Esophagus squamous epithelium (tissue), 5 donors: ENCODE measurements at regions not wholly inside any gene's neighbourhood (a gene's known extent, or its start where the extent isn't known, plus 50 kb on each side); places are given as distances from the start of the nearest gene placed in this dataset.

Experiments used
- DNase-seq: peaks from one replicate; lab custom pipeline; 2025; lab: John Stamatoyannopoulos, UW
- H3K27ac ChIP-seq, 4 donors: fragments of 200-600 bp; sonication (generic); one replicate each; pipeline ENCODE4 v1.5.1; 2016 to 2019; ENCODE audit warnings: mild to moderate bottlenecking in 1 of 4
- H3K27me3 ChIP-seq, 4 donors: fragments of 200-600 bp; sonication (generic); 1 replicate in 3 of 4; 2 replicates in 1 of 4; pipeline versions ENCODE4 v1.5.1 to v1.6.0; 2017 to 2021; ENCODE audit warnings: antibody characterized with exemption in 1 of 4
- H3K36me3 ChIP-seq, 3 donors: fragments of 200-600 bp; sonication (generic); one replicate each; pipeline ENCODE4 v1.5.1; 2016 to 2019
- H3K4me1 ChIP-seq, 3 donors: fragments of 200-600 bp; sonication (generic); one replicate each; pipeline ENCODE4 v1.5.1; 2017 to 2019
- H3K4me3 ChIP-seq, 4 donors: fragments of 200-600 bp; sonication (generic); 1 replicate in 3 of 4; 2 replicates in 1 of 4; pipeline ENCODE4 v1.5.1; 2016 to 2019; ENCODE audit warnings: mild to moderate bottlenecking in 2 of 4, moderate library complexity in 1 of 4
- H3K9me3 ChIP-seq, 3 donors: fragments of 200-600 bp; sonication (generic); one replicate each; pipeline ENCODE4 v1.5.1; 2016 to 2019
- POLR2A ChIP-seq, 4 donors: fragments of 450-650 bp; IDR thresholded peaks; one replicate each; pipeline ENCODE4 v1.6.1; 2017; ENCODE audit warnings: antibody characterized with exemption in 4 of 4, mild to moderate bottlenecking in 4 of 4, moderate library complexity in 3 of 4
- WGBS, 2 donors: methylation state at CpG; one replicate each; pipeline ENCODE4 v1.1.5; 2018; 5-methylcytosine and 5-hydroxymethylcytosine counted together
- intact Hi-C: fragments of 100-400 bp; cut with DNase I; formaldehyde crosslinking; loops from one replicate; pipeline ENCODE4 v1.15.0; 2022
- TF ChIP-seq, protein P1 (sequence below), 6 experiments: fragments of 450-650 bp in 4 of 6; fragments of 200-600 bp in 2 of 6; sonication (generic) in 2 of 6; IDR thresholded peaks; one replicate each; pipeline ENCODE4 v1.5.1; 2016 to 2019; ENCODE audit warnings: antibody characterized with exemption in 6 of 6, mild to moderate bottlenecking in 4 of 6, moderate library complexity in 4 of 6
- donor health status: DM: yes; HTN: yes; CAD: no.

DNA sequence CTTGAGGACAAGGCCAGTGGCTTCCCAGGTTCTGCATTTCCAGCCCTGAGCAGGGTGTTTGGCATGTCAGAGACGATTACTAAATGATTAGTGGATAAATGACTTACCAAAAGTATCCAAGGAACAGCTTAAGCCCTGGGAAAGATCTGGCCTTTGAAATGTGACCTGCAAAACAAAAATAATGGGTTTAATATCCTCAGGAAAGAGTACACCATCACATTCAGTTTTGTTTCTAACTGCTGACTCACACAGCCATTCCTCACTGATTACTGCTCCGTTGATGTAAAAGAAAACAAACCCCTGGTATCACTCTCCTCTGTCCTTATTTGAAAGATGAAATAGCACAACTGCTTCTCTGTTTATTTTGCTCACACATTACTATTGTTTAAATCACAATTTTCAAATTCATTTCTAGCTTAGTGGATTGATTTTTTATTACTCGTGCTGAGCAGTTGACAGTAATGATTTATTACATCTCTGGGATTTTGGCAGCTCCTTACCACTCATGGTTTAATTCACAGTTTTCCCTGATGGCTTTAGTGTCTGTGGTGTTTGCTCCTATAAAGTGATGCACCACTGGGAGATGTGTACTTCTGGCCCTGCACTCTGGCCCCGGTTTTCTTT lies 117.0 kb downstream of the CBLL2 start:
- no peaks in the 10 kb centered on the region for H3K36me3 ChIP-seq
- no peaks in the 10 kb centered on the region for H3K4me1 ChIP-seq
- no peak overlapping the region for H3K4me3 ChIP-seq
- no peak overlapping the region for H3K27ac ChIP-seq
- no peak for TF ChIP-seq POLR2A (IDR thresholded peaks at IDR 0.05)
- TF ChIP-seq, protein P1, sequence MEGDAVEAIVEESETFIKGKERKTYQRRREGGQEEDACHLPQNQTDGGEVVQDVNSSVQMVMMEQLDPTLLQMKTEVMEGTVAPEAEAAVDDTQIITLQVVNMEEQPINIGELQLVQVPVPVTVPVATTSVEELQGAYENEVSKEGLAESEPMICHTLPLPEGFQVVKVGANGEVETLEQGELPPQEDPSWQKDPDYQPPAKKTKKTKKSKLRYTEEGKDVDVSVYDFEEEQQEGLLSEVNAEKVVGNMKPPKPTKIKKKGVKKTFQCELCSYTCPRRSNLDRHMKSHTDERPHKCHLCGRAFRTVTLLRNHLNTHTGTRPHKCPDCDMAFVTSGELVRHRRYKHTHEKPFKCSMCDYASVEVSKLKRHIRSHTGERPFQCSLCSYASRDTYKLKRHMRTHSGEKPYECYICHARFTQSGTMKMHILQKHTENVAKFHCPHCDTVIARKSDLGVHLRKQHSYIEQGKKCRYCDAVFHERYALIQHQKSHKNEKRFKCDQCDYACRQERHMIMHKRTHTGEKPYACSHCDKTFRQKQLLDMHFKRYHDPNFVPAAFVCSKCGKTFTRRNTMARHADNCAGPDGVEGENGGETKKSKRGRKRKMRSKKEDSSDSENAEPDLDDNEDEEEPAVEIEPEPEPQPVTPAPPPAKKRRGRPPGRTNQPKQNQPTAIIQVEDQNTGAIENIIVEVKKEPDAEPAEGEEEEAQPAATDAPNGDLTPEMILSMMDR (IDR thresholded peaks at IDR 0.05) = no peak
- WGBS, 2 donors = 0 to 27% methylated on average over 3 of the region's 4 CpGs
- intact Hi-C loops = no loop called here
- no peaks in the 10 kb centered on the region for H3K9me3 ChIP-seq
- DNase-seq = no peak
- no peaks in the 10 kb centered on the region for H3K27me3 ChIP-seq

DNA sequence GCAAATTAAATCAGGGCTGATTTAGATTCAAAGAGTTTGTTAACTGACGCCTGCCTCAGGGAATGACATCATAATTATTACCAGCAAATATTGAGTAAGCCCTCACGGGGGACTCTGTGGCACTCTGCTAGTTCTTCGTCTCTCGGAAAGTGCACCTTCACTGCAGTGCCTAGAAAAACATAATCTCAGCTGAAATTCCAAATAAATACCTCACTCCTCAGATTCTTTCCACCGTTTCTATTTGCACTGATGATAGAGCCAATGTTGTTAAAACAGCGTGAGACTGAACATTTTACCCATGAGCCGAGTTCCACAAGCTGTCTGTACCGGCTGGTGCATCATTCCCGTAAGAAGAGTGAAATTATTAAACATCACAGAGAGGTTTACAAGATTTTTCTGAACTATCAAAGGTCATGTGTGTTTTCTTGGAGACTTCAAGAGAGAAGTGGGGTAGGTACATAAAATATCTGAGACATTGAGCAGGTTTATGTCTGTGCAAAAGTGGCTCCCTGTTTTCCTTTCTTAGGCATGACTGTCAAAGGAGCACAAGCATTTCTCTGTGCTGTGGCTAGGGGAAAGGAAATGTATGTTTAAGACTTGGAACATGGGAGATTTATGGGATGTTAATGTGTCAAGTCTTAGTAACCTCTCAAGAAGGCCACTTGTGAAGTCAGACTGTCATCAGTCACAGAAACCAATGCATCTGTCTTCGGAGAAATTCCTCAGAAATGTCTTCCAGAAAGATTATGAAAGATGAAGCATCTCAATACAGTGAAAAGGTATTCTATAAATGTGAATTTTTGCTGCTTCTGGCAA lies 119.6 kb downstream of the CBLL2 start:
- DNase-seq = no peak
- no peaks in the 10 kb centered on the region for H3K36me3 ChIP-seq
- WGBS, 2 donors = 65 to 79% methylated on average over 8 to 10 of the region's 10 CpGs
- no peaks in the 10 kb centered on the region for H3K27me3 ChIP-seq
- TF ChIP-seq, protein P1 (IDR thresholded peaks at IDR 0.05) = no peak
- TF ChIP-seq POLR2A (IDR thresholded peaks at IDR 0.05) = no peak
- no peak overlapping the region for H3K27ac ChIP-seq
- no peak overlapping the region for H3K4me3 ChIP-seq
- intact Hi-C loops = no loop called here
- no peaks in the 10 kb centered on the region for H3K9me3 ChIP-seq
- H3K4me1 ChIP-seq = no peaks in the 10 kb centered on the region

DNA sequence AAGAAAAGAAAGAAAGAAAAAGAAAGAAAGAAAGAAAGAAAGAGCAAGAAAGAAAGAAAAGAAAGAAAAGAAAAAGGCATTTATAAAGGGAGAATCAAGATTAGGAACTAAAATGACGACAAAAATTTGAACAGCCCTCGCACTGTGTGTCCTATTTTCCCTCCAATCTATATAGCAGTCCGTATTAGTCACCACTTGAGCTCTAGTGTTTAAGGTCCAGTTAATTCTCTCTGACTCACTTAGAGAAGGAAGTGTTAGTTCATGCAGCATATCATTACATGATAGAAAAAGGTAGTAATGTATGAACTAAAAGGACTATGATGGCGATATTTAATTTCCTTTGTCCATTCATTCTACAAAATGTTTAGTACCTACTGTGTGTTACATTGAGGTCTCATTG lies 122.7 kb downstream of the CBLL2 start:
- Histone ChIP-seq H3K4me3 (no peak overlapping the region), H3K27me3 (no peaks in the 10 kb centered on the region), H3K4me1 (no peaks in the 10 kb centered on the region), H3K36me3 (no peaks in the 10 kb centered on the region), H3K27ac (no peak overlapping the region), H3K9me3 (no peaks in the 10 kb centered on the region)
- intact Hi-C loops = no loop called here
- WGBS, 2 donors = 32 to 46% methylated on average over 4 of the region's 4 CpGs
- DNase-seq = no peak
- TF ChIP-seq POLR2A (IDR thresholded peaks at IDR 0.05) = no peak

DNA sequence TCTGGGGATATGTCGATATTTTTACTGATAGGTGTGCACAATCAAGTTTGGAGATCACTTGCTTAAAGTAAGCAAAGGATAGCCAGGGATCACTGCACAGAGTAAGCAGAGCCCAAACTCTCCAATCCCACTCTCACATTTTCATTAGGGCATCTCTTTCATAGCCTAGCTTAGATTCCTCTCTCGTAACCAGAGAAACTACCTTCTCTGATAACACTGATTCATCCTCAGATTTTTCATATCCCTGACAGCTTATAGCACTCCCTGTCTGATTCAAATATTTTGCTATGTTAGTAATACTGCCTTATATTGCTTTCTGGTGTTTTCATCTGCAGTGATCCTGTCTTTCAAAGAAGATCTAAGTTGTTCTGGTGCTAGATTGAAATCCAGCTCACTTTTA lies 123.7 kb downstream of the CBLL2 start:
- no peak overlapping the region for H3K27ac ChIP-seq
- intact Hi-C loops = no loop called here
- no peaks in the 10 kb centered on the region for H3K4me1 ChIP-seq
- H3K36me3 ChIP-seq = no peaks in the 10 kb centered on the region
- no peaks in the 10 kb centered on the region for H3K9me3 ChIP-seq
- H3K27me3 ChIP-seq = no peaks in the 10 kb centered on the region
- WGBS, 2 donors = 72 to 83% methylated on average over 2 of the region's 2 CpGs
- no peak for DNase-seq
- no peak overlapping the region for H3K4me3 ChIP-seq
- TF ChIP-seq POLR2A (IDR thresholded peaks at IDR 0.05) = no peak
- TF ChIP-seq, protein P1 (IDR thresholded peaks at IDR 0.05) = no peak

DNA sequence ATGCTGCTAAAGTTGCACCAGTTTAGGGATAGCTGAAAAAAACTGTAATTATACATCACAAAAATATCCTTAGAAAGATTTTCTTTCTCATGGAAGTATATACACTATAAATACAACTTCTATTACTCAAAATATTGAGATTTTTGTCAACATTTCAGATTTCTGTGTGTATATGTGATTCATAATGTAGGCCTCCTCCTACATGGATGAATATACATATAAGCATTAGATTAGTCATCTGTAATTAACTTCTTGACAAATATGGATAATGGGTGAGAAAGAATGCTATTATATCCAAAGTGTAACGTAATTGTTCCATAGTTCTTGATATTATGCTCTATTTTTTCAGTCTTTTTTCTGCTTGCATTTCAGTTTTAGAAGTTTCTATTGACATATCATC lies 124.9 kb downstream of the CBLL2 start:
- Histone ChIP-seq H3K36me3 (no peaks in the 10 kb centered on the region), H3K27ac (no peak overlapping the region), H3K4me3 (no peak overlapping the region), H3K27me3 (no peaks in the 10 kb centered on the region), H3K4me1 (no peaks in the 10 kb centered on the region), H3K9me3 (no peaks in the 10 kb centered on the region)
- WGBS, 2 donors = 28 to 38% methylated on average over 1 of the region's 1 CpG
- TF ChIP-seq POLR2A (IDR thresholded peaks at IDR 0.05) = no peak
- no peak for DNase-seq
- intact Hi-C loops = no loop called here

DNA sequence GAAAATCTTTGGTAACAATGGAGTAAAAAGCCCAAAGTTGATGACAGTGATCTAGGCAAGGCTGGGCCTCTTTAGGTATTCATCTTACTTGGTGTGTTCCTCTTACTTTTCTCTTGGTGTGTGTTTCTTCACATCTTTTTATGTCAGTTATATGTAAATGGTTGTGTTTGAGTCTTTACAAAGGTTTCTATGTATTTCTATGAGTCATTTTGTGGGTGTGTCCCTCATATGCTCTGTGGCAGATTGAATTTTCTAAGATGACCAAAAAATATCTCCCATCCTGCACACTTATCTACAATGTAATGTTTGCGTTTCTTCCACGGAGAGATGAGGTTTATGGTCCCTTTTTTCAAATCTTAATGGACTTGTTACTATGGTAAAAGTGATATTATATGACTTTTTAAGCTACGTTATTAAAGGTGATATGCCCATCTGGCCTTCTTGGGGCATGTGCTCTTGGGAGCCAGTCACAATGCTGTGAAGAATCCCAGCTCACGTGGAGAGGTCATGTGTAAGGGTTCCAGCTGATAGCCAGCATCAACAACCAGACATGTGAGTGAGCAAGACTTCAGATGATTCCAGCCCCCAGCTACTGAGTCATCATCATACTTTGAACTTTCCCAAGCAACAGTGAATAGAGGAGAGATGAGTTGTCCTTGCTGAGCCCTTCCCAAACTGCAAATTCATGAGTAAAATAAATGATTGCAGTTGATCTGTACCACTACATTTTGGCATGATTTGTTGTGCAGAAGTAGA lies 126.9 kb downstream of the CBLL2 start:
- no peak for DNase-seq
- Histone ChIP-seq H3K4me3 (no peak overlapping the region), H3K4me1 (no peaks in the 10 kb centered on the region), H3K9me3 (no peaks in the 10 kb centered on the region), H3K27ac (no peak overlapping the region), H3K27me3 (no peaks in the 10 kb centered on the region), H3K36me3 (no peaks in the 10 kb centered on the region)
- intact Hi-C loops = no loop called here
- WGBS, 2 donors = 65 to 94% methylated on average over 3 to 4 of the region's 4 CpGs
- TF ChIP-seq, protein P1 (IDR thresholded peaks at IDR 0.05) = no peak
